GM18505 (cell line): ENCODE measurements at regions not wholly inside any gene's neighbourhood (a gene's known extent, or its start where the extent isn't known, plus 50 kb on each side); places are given as distances from the start of the nearest gene placed in this dataset.
"Not testable (repeated sequence)": the region's sequence is repeated elsewhere in the genome, so short reads cannot be mapped to it uniquely, and the experiment has no call there.

ENCODE experiments used
- ATAC-seq: cut with Tn5 transposase; IDR thresholded peaks from one replicate; pipeline ENCODE4 v1.9.1; 2021; ENCODE audit not compliant: unreplicated experiment
- POLR2A ChIP-seq: IDR thresholded peaks from 4 replicates; pipeline ENCODE4 v1.6.1; 2011; ENCODE audit warnings: borderline replicate concordance; ENCODE audit not compliant: insufficient read depth, insufficient read length; ENCODE audit errors: extremely low read depth

DNA sequence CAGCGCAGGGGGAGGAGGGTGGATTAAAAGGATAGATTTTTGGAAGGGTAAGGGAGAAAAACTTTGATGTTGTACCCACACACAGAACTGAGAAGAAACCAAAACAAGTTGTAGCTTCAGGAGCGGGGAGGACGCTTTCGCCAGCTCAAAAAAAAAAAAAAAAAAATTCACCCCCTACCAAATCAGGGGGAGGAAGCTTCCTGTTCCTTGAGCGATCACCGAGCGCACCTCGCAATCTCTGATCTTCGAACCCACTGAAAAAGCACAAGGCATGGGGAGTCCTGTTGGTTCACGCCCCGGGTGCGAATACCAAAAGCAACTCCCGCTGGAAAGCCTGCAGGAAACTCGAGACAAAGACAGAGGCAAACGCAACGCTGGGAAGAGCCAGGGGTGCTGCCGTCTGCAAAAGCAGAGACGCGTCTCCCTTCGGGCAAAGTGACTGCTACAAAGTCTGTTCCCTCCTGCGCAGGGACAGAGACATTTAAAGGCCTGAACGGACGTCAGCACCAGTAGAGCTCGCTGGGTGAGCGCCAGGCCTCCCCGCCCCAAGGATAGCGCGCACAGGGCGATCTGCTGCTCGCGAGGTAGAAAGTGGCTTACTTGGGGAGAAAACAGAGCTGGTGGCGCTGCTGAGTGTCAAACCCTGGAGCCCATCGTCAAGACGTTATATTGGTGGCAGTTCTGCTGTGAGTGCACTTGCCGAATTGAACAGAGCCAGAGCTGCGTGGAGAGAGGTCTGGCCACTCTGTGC is 190.4 kb downstream of the USP22 start:
- no peak for ATAC-seq
- no peak for TF ChIP-seq POLR2A

DNA sequence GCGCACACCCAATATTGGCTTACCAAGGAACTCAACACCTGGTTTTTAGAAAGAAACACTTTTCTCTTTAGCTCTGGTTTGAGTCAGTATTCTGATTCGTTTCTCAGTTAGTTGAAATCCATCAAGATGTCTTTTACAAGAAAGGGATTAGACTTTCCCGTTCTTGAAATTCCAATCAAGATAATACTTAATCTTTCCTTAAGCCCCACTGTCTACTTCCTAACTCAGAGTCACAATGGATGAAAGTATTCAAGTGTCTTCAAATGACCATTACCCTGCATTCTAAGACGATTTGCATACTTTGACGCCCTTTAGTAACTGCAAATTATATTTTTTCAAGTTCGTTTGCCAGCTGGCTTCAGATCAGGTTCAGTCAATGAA is 189.8 kb downstream of the USP22 start:
- no peak for ATAC-seq
- TF ChIP-seq POLR2A: no peak

DNA sequence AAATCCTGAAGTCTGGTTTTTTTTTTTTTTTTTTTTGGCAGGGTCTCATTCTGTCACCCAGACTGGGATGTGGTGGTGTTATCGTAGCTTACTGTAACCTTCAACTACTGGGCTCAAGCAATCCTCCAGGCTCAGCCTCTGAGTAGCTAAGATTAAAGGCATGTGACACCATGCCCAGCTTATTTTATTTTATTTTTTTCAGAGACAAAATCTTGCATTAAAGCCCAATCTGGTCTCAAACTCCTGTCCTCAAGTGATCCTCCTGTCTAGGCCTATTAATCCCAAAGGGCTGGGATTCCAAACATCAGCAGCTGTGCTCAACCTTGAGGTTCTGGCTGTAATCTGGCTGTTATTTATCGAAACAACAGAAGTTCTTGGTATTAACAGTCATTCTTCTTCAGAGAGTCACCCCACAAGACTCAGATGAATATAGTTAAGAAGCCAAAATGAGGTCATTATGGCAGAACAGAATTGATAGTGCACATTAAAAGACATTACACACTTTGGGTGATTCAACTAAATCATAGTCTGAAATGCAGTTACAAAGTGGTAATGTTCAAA is 186.8 kb downstream of the USP22 start:
- not testable (repeated sequence) for ATAC-seq

DNA sequence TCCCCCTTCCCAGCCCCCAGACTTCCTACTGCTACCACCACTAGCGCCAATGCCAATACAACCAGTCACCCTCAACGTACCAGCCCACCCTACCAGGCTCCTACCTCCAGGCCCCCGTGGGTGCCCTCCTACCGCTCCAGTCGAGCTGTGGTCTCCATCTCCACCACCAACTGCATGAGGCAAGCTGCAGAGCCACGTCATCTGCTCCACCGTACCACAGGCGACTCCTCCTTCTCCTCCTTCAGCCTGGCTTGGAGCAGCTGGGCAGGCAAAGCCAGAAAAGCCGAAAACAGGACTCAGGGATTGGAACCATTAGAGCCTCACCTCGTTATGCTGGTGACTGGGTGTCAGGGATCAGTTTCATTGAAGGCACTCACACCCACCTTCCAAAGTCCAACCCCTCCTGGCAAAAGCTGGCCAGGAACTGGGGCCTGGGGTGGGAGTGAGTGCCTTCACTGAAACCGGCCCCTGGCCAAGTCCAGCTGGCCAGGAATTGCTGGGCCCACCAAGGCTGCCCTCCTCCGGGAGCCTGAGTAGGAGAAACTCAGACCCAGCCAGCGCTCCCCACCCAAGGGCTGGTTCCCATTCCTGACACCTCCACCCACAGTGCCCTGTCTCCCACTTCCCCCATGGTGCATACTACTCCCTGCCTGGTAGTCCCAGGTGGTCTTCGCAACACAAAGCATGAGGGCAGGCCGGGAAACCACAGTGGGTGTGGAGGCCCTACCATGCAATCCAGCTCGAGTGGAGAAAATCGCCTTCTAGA is 176.2 kb downstream of the USP22 start:
- ATAC-seq: not testable (repeated sequence)

DNA sequence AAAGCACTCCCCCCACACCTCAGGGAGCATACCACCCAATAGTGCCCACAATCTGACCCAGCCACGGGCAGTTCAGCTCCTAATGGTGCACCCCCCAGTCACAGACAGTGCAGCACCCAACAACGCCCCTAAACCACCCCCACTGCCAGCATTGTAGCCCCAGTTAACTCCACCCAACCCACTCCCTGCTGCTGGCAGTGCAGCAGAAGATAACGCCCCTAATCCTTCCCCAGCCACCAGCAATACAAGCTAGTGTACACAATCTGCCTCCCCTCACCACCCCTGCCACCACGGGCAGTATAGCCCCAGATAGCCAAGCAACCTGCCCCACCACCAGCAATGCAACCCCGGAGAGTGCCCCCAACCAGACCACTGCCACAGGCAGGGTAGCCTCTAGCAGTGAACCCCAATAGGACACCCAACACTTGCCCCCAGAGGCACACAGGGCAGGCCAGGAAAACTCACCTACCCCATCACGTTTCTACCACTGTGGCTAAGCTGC is 175.3 kb downstream of the USP22 start:
- not testable (repeated sequence) for ATAC-seq

DNA sequence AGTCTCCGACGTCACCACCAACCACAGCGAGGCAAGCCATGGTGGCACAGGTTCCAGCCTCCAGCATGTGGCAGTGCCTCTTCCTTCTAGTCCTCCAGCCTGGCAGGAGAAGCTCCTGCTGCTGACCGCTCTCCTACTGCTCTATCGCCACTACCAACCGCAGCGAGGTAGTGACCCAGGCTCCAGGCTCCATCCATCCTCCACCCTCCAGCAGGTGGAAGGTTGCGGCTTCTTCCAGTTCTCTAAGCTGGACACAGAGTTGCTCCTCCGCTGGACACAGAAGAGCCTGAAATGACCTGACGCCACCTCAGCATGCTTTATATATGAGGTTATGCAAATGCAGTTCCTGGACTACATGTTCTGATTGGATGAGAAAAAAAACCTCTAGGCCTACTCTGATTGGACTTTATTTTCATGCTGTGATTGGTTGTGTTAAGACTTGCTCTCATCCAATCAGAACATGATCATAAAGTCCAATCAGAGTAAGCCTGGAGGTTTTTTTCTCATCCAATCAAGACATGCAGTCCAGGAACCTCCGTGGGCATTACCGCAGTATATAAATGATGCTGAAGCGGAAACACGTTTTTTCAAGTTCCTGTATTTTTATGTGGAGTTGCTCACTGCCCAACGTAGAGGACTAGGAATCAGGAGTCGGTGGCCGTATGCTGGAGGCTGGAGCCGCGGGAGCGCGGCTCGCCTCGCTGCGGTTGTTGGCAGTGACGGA is 174.7 kb downstream of the USP22 start:
- not testable (repeated sequence) for ATAC-seq

DNA sequence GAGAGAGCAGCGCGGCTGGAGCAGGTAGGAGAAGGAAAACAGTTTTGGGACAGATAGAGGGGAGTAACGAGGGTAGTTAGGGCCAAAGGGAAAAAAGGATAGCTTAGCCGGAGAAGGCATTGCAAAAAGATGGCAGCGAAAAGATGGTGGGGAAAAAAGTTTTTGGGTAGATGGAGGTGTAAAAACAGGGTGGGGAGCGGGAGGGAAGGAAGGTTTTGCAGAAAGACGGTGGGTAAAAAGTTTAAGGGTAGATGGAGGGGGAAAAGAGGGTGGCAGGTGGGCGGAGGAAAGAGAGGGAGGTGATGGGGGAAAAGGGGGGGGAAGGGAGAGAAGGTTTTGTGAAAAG is 174.2 kb downstream of the USP22 start:
- ATAC-seq: not testable (repeated sequence)

DNA sequence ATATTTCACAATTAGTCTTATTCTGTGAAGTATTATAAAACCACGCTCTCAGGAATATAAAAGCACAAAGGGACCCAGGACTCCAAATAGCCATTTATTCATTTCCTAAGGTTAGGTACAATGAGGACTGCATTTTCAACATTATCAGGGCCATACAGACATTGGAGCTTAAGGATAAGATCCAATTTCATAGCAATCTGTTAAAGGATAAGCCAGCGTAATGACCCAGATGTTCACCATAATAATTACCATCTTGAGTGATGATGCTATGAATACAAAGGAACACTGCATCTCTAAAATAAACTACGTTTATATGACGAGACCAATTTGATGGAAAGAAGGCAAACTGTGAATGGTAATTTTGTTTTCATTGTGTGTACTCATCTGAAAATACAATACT is 169.6 kb downstream of the USP22 start:
- ATAC-seq: not testable (repeated sequence)

DNA sequence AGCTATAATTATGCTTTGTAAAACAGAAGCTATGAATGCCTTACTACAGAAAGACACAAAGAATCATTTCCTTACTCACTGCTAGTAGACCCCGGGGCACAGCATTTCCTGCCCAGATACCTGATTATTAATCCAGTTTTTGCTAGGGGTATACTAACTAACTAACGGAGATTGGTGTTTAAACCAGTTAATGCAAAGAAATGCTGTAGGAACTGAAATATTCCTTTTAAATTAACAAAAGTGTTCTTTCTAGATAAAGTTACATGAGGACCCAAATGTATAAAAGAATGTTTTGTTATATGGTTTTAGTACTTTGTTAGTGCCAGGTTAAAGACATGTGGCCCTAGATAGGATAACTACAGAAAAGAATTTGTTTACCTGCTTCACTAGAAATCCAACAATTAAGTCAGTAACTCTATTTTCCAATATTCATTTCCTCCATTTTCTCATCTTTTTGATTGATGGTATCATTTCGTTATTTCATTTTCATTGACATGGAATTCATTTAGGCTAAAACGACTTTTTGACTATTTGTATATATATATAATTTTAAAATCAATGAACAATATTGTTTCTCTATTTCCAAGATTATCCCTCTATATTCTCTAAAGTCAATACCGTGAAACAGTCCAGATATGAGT is 169.0 kb downstream of the USP22 start:
- ATAC-seq: not testable (repeated sequence)

DNA sequence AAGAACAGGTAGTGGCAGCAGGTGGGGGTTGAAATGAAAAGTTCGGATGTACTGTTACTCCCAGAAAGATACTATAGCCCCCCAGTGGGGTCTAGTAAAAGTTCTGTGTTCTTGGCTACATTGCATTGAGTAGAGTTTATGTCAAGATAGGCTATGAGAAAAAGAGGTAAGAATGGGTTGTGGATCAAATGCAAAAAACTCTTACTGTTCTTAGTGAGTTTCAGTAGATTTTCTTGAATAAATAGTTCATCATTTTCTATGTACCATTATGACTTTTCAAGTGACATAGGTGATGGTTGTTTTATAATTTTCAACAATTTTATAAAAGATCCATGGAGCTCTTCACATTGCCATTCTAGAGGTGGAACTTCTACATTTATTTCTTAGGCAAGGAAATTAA is 165.4 kb downstream of the USP22 start:
- not testable (repeated sequence) for ATAC-seq

DNA sequence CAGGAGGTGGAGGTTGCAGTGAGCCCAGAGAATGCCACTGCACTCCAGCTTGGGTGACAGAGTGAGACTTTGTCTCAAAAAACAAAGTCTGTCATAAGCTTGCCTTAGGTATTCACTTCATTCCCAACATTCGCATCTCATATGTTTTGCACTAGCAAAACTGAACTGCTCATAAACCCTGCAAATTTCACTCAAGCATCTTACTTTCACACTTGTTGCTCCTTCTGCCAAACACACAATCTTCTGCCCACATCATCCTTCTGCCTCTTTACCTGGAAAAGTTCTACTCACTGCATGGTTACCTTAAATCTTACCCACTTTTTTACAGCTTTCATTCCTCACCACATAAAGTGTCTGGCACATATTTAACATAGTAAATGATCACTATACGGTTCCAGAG is 152.5 kb downstream of the USP22 start:
- TF ChIP-seq POLR2A: no peak
- no peak for ATAC-seq

DNA sequence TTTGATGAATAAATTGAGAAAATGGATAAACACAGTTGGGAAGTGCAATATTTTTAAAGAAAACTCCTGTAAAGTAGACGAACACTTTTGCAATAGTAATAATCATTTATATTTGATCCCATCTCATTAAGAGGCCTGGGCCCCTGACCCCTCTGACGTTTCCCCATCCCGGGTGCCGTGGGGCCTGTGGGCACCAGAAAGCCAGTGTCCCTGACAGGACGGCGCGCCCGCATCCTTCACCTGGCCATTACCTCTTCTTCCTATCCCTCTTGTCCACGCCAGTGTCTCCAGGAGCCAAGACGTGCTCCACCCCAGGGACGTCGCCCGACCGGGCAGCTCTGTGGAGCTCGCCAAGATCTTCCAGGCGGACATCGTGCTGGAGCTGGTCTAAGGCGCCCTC is 147.4 kb downstream of the USP22 start:
- ATAC-seq: not testable (repeated sequence)

DNA sequence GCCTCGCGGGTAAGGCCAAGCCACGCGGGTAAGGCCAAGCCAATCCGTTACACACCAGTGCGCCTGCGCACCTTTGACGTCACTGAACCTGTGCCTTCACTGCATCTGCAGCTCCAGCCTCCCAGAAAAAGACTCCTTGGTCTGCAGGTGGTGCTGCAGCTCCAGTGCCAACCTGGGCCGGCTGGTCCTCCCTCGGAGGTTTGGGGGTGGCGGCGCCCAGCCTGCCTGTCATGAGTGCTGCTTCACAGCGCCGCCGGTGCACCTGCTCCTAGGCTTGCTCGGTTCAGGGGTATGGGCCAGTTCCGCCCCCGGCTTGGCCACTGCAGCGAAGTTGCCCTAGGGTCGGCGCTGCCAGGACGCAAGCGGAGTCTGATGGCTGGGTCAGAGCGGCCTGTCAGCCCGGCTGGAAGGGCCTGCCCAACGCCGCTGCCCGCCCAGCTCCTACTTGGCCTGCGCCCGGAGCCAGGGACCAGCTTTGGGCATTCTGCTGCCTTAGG is 146.6 kb downstream of the USP22 start:
- no peak for ATAC-seq
- no peak for TF ChIP-seq POLR2A

DNA sequence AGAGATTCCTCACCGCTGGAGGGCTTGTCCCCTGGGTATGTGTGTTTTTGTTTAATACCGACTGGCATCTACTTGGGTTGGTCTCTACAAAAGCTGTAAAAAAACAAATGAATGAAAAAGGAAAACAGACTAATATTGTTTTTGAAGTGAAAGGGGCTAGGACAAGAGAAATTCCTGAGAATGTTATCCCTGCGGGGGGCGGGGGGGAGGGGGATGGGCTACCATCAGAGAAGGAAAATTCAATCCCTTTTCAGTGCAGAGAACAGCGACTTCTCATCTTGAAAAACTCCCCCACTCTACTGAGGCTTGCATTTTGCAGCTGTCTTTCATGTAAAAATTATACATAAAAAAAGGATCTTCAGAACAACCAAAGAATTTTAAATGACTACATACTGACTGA is 144.1 kb downstream of the USP22 start:
- not testable (repeated sequence) for ATAC-seq

DNA sequence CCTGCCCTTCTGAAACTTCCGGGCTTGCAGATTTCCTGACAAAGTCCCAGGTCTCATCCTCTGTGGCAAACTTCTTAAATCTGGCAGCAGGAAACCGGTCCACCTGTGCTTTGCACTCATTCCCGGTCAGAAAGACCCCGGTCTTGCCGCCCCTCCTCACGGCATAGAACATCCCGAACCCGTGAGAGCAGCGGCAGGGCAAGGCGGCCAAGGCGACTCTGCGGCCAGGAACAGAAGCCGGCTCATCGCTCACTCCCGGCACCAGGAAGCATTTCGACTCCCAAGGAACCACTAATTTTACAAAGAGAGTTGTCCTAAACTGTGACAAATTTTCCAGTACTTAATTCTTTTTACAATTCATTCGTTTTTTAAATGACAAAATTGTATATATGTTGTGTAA is 140.3 kb downstream of the USP22 start:
- ATAC-seq: not testable (repeated sequence)

DNA sequence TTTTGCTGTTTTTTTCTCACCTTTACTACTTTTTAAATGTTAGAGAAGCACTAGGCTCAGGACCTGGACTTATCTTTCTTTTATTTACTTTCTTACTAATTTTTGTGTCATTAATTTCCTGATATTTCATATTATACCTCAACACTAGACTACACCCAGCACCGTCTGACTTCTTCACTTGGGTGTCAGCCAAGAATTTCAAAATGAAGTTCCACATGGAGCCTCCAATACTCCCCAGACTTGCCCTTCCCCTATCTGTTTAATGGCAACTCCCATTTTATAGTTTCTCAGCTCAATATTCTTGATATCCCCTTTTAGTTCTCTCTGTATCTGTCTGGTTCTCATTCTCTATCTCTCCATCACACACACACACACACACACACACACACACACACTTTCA is 139.3 kb downstream of the USP22 start:
- ATAC-seq: not testable (repeated sequence)
